ENCODE measurements at regions not wholly inside any gene's neighbourhood (a gene's known extent, or its start where the extent isn't known, plus 50 kb on each side); places are given as distances from the start of the nearest gene placed in this dataset.

DNA sequence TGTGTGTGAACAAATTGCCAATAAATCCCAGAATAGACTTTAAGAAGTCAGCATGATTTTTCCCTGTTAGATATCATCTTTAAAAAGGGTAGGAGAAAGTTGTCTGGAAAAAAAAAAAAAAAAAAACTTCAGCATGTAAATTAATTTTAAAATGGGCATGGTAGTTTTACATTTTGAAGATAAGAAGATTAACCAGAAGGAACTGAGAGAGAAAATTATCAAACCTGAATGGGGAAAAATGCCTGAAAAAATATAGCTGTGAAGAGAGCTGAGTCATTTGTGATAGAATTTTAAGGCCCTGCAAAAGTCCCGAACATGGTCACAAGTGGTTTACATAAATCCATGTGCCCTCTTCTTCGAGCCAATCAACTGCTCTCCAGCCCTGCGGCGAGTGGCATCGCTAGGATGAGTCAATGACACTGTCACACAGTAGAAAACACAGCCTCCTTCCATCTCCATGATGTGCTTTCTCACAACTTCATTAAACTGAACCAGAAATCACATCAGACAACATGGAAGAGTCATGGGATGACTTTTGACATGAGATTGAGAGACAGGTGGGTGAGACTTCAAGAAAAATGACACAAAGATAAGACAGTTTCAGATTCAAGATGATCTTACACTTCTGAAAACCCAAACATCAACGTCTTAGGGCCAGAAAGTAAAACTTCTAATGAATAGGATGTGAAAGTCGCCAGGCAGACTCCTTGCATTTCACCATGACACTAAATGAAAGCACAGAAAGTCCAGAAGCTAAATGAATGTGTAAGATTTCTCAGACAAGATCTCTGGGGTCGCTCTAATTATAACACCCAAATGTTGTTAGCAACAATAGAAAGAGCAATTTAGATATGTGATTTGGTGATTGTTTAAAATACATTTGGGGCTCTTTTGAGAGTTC is 273.0 kb upstream of the ID2 start:
- ATAC-seq: no peak
- ChIA-PET POLR2A (no interaction called here), CTCF (interaction anchor here (0.6 to 1.5 kb wide), 4 partner anchors 14 to 930 kb away, joined by 3 read pairs; no protein-coding TSS in a partner anchor)
- Histone ChIP-seq H3K4me3 (no peak overlapping the region), H3K27ac (peak overlapping the region; percentile 6 to 7; a peak in 3 of 6 replicates), H3K4me1 (peaks cover 40% of the 10 kb centered on the region), H3K4me2 (peak overlapping the region; percentile 37), H3K9me3 (no peaks in the 10 kb centered on the region)
- TF ChIP-seq ZNF302 (CRISPR knock-in tag; IDR thresholded peaks at IDR 0.05): no peak
- TF ChIP-seq, protein P1, sequence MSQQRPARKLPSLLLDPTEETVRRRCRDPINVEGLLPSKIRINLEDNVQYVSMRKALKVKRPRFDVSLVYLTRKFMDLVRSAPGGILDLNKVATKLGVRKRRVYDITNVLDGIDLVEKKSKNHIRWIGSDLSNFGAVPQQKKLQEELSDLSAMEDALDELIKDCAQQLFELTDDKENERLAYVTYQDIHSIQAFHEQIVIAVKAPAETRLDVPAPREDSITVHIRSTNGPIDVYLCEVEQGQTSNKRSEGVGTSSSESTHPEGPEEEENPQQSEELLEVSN (IDR thresholded peaks at IDR 0.05; ENCODE audit: borderline replicate concordance, low read depth): no peak
- no peak for TF ChIP-seq RFX5 (IDR thresholded peaks at IDR 0.05)
- TF ChIP-seq, protein P2, sequence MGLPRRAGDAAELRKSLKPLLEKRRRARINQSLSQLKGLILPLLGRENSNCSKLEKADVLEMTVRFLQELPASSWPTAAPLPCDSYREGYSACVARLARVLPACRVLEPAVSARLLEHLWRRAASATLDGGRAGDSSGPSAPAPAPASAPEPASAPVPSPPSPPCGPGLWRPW (IDR thresholded peaks at IDR 0.05): no peak
- TF ChIP-seq CBX2 (IDR thresholded peaks at IDR 0.05; ENCODE audit: borderline replicate concordance, low read depth): no peak
- no peak for TF ChIP-seq MAFK (IDR thresholded peaks at IDR 0.05; ENCODE audit: partially characterized antibody)
- no peak for TF ChIP-seq NR3C1 (IDR thresholded peaks at IDR 0.05)
- no peak for TF ChIP-seq EHF (CRISPR knock-in tag; IDR thresholded peaks at IDR 0.05)
- WGBS (ENCODE audit: missing lambda C conversion rate): 74% methylated on average over 8 of the region's 8 CpGs
- peak; percentile 13 for FAIRE-seq
- no peak for DNase-seq (ENCODE audit: low read depth in 1 of 2, low spot score in 1 of 2)

DNA sequence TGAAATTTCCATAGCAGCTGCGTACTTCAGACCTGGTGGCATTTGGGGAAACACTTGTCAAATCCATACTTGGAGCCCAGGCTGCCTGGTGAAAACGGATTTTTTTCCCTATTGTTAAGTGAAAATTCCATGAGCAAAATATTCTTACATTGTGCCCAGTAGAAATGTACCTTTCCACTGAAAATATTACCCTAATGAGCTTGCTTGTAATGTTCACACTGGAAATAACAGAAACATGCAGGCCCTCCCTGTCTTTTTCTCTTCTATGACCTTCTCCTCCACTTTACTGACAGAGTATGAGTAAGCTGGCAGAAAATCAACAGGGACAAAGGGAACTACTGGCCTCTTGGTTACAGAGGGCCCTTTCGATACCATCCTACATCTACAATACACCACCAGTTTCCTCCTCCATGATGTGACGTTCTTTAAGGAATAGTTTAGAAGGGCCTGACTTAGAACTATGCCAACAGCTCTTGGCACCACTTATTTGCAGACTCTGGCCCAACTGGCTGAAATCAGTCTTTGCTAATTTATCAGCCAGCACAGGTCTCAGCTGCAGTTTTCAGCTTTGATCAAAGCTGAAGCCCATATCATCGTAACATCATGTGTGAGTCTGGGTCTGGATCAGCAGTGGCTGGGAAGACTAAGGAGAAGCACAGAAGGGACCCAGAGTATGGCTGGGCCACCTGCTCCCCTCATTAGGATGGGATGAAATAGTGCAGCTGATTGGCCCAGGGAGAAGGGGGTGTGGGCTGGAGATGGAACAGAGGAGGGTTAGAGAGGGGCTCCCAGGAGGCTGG is 272.2 kb upstream of the ID2 start:
- no peak for FAIRE-seq
- TF ChIP-seq ZNF302 (CRISPR knock-in tag; IDR thresholded peaks at IDR 0.05) (no peak), JUNB (IDR thresholded peaks at IDR 0.05) (no peak), SREBF2 (IDR thresholded peaks at IDR 0.05) (no peak), ZFP36 (IDR thresholded peaks at IDR 0.05; ENCODE audit: borderline replicate concordance, partially characterized antibody) (no peak)
- TF ChIP-seq, protein P3, sequence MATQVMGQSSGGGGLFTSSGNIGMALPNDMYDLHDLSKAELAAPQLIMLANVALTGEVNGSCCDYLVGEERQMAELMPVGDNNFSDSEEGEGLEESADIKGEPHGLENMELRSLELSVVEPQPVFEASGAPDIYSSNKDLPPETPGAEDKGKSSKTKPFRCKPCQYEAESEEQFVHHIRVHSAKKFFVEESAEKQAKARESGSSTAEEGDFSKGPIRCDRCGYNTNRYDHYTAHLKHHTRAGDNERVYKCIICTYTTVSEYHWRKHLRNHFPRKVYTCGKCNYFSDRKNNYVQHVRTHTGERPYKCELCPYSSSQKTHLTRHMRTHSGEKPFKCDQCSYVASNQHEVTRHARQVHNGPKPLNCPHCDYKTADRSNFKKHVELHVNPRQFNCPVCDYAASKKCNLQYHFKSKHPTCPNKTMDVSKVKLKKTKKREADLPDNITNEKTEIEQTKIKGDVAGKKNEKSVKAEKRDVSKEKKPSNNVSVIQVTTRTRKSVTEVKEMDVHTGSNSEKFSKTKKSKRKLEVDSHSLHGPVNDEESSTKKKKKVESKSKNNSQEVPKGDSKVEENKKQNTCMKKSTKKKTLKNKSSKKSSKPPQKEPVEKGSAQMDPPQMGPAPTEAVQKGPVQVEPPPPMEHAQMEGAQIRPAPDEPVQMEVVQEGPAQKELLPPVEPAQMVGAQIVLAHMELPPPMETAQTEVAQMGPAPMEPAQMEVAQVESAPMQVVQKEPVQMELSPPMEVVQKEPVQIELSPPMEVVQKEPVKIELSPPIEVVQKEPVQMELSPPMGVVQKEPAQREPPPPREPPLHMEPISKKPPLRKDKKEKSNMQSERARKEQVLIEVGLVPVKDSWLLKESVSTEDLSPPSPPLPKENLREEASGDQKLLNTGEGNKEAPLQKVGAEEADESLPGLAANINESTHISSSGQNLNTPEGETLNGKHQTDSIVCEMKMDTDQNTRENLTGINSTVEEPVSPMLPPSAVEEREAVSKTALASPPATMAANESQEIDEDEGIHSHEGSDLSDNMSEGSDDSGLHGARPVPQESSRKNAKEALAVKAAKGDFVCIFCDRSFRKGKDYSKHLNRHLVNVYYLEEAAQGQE (IDR thresholded peaks at IDR 0.05): no peak
- TF ChIP-seq, protein P4, sequence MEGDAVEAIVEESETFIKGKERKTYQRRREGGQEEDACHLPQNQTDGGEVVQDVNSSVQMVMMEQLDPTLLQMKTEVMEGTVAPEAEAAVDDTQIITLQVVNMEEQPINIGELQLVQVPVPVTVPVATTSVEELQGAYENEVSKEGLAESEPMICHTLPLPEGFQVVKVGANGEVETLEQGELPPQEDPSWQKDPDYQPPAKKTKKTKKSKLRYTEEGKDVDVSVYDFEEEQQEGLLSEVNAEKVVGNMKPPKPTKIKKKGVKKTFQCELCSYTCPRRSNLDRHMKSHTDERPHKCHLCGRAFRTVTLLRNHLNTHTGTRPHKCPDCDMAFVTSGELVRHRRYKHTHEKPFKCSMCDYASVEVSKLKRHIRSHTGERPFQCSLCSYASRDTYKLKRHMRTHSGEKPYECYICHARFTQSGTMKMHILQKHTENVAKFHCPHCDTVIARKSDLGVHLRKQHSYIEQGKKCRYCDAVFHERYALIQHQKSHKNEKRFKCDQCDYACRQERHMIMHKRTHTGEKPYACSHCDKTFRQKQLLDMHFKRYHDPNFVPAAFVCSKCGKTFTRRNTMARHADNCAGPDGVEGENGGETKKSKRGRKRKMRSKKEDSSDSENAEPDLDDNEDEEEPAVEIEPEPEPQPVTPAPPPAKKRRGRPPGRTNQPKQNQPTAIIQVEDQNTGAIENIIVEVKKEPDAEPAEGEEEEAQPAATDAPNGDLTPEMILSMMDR (IDR thresholded peaks at IDR 0.05): no peak
- POLR2A ChIA-PET: no interaction called here
- Histone ChIP-seq H3K27ac (peak overlapping the region; percentile 4 to 6; a peak in 2 of 6 replicates), H3K4me1 (peaks cover 45% of the 10 kb centered on the region), H3K4me2 (peak overlapping the region; percentile 37), H3K9me3 (no peaks in the 10 kb centered on the region), H3K4me3 (no peak overlapping the region)
- CTCF ChIA-PET: interaction anchor here (0.6 to 1.5 kb wide), 2 partner anchors 15 to 931 kb away, joined by 3 read pairs; no protein-coding TSS in a partner anchor
- DNase-seq (ENCODE audit: low read depth in 1 of 2, low spot score in 1 of 2): no peak
- 72% methylated on average over 5 of the region's 5 CpGs for WGBS (ENCODE audit: missing lambda C conversion rate)
- ATAC-seq: peak in 1 of 2 experiments; percentile 35; a peak in 2 of 6 replicates
